HCT116 (cell line): ENCODE measurements at regions not wholly inside any gene's neighbourhood (a gene's known extent, or its start where the extent isn't known, plus 50 kb on each side); places are given as distances from the start of the nearest gene placed in this dataset.

Experiments used
- ATAC-seq: fragments of 200-7000 bp; cut with Tn5 transposase; 2 replicates; pipeline ENCODE4 v1.9.1; 2020; ENCODE audit warnings: mild to moderate bottlenecking, moderate library complexity
- BruUV-seq: library from RNA; stranded (reverse); fragments of 400-500 nt; replicated peaks from 2 replicates; lab custom pipeline; 2021; lab: Mats Ljungman, UMichigan
- CTCF ChIA-PET: fragments of 300-600 bp; sonication (Branson Sonifier 250); formaldehyde crosslinking; loops from one replicate; lab custom pipeline; 2021; ENCODE audit warnings: antibody characterized with exemption; lab: Charles Lee
- POLR2A ChIA-PET: fragments of 300-600, 350-600 bp; sonication (Branson Sonifier 250); formaldehyde crosslinking; loops from one replicate; lab custom pipeline; 2021; ENCODE audit warnings: antibody characterized with exemption; lab: Charles Lee
- RAD21 ChIA-PET, 2 experiments: fragments of 300-600 bp; sonication (Branson Sonifier 250); formaldehyde crosslinking; loops; one replicate each; lab custom pipeline; 2023; ENCODE audit warnings: low total read pairs in 2 of 2; ENCODE audit not compliant: uncharacterized antibody in 2 of 2, unreplicated experiment in 2 of 2, low non-redundant PET in 1 of 2; lab: Charles Lee
- DNase-seq: peaks from one replicate; pipeline ENCODE4 v3.0.0-alpha.2; 2010; ENCODE audit warnings: low read depth, low spot score
- H2AFZ ChIP-seq: fragments of 200-600 bp; shearing (Covaris generic), sonication (generic); 2 replicates; pipeline ENCODE4 v1.6.1; 2017; ENCODE audit warnings: low read depth, mixed run types, mixed read lengths, antibody characterized with exemption, low read length; ENCODE audit not compliant: poor library complexity, severe bottlenecking
- H3K27ac ChIP-seq: 2 replicates; pipeline ENCODE4 v1.5.1; 2012; ENCODE audit warnings: low read depth, low read length
- H3K27me3 ChIP-seq: fragments of 200-600 bp; sonication (generic); 2 replicates; pipeline ENCODE4 v1.6.1; 2016; ENCODE audit warnings: mixed run types, low read length, mixed read lengths; ENCODE audit not compliant: insufficient read depth
- H3K36me3 ChIP-seq, 2 experiments: fragments of 200-500 bp in 1 of 2; fragments of 200-600 bp in 1 of 2; sonication (Bioruptor generic) in 1 of 2; sonication (generic) in 1 of 2; 2 replicates each; pipeline versions ENCODE4 v1.5.1 to v1.6.1; 2014 to 2016; ENCODE audit warnings: low read length in 2 of 2, inconsistent platforms in 1 of 2, mixed read lengths in 1 of 2, mixed run types in 1 of 2; ENCODE audit not compliant: insufficient read depth in 2 of 2, control insufficient read depth in 1 of 2
- H3K4me1 ChIP-seq, 2 experiments: fragments of 200-600 bp in 1 of 2; sonication (generic) in 1 of 2; 2 replicates each; pipeline versions ENCODE4 v1.5.1 to v1.6.1; 2012 to 2017; ENCODE audit warnings: low read length in 2 of 2, inconsistent platforms in 1 of 2, mild to moderate bottlenecking in 1 of 2, mixed read lengths in 1 of 2, mixed run types in 1 of 2, moderate library complexity in 1 of 2; ENCODE audit not compliant: insufficient read depth in 2 of 2, control insufficient read depth in 1 of 2
- H3K4me2 ChIP-seq: fragments of 200-600 bp; sonication (generic); 2 replicates; pipeline ENCODE4 v1.6.1; 2017; ENCODE audit warnings: mixed run types, low read length, mixed read lengths
- H3K4me3 ChIP-seq, 2 experiments: fragments of 200-600 bp in 1 of 2; sonication (generic) in 1 of 2; replicated peaks in 1 of 2; 2 replicates each; pipeline ENCODE4 v1.5.1; 2011 to 2016; ENCODE audit warnings: low read length in 2 of 2, control low read depth in 1 of 2, low read depth in 1 of 2, mild to moderate bottlenecking in 1 of 2, mixed read lengths in 1 of 2, mixed run types in 1 of 2
- H3K79me2 ChIP-seq: fragments of 200-600 bp; sonication (generic); 2 replicates; pipeline ENCODE4 v1.6.1; 2017; ENCODE audit warnings: mild to moderate bottlenecking, mixed run types, low read length, moderate library complexity, mixed read lengths; ENCODE audit not compliant: insufficient read depth
- H3K9ac ChIP-seq: fragments of 200-600 bp; sonication (generic); 2 replicates; pipeline ENCODE4 v1.6.1; 2016; ENCODE audit warnings: low read length, mixed read lengths
- H3K9me2 ChIP-seq: fragments of 200-600 bp; sonication (generic), shearing (Covaris generic); 2 replicates; pipeline ENCODE4 v1.6.1; 2017; ENCODE audit warnings: mixed run types, mild to moderate bottlenecking, moderate library complexity; ENCODE audit not compliant: insufficient read depth
- H3K9me3 ChIP-seq, 2 experiments: fragments of 200-500 bp in 1 of 2; fragments of 200-600 bp in 1 of 2; sonication (Bioruptor generic) in 1 of 2; sonication (generic) in 1 of 2; 2 replicates each; pipeline ENCODE4 v1.6.1; 2014 to 2017; ENCODE audit warnings: low read length in 2 of 2, mixed read lengths in 2 of 2, inconsistent platforms in 1 of 2, low read depth in 1 of 2, mild to moderate bottlenecking in 1 of 2, mixed run types in 1 of 2, moderate library complexity in 1 of 2; ENCODE audit not compliant: control insufficient read depth in 1 of 2, insufficient read depth in 1 of 2
- H4K20me1 ChIP-seq: fragments of 200-600 bp; sonication (generic), shearing (Covaris generic); 2 replicates; pipeline ENCODE4 v1.6.1; 2017; ENCODE audit warnings: mixed run types, mild to moderate bottlenecking, moderate library complexity; ENCODE audit not compliant: insufficient read depth
- CEBPB ChIP-seq: IDR thresholded peaks from 2 replicates; pipeline ENCODE4 v1.6.1; 2012; ENCODE audit warnings: low read depth
- CTCF ChIP-seq, 3 experiments: fragments of 200-600 bp in 1 of 3; sonication (generic) in 1 of 3; IDR thresholded peaks in 2 of 3; conservative IDR thresholded peaks in 1 of 3; 2 replicates each; pipeline ENCODE4 v1.5.1; 2012 to 2017; ENCODE audit warnings: low read depth in 2 of 3, low read length in 2 of 3, antibody characterized with exemption in 1 of 3, borderline replicate concordance in 1 of 3, control low read depth in 1 of 3, mild to moderate bottlenecking in 1 of 3, mixed read lengths in 1 of 3, mixed run types in 1 of 3, moderate library complexity in 1 of 3; ENCODE audit not compliant: insufficient read depth in 1 of 3
- EGR1 ChIP-seq: IDR thresholded peaks from 2 replicates; pipeline ENCODE4 v1.6.1; 2012; ENCODE audit warnings: low read depth
- ELF1 ChIP-seq: IDR thresholded peaks from 2 replicates; pipeline ENCODE4 v1.6.1; 2012; ENCODE audit warnings: low read depth, borderline replicate concordance
- EZH2 ChIP-seq: fragments of 200-600 bp; sonication (generic); IDR thresholded peaks from 2 replicates; pipeline ENCODE4 v1.6.1; 2017; ENCODE audit warnings: antibody characterized with exemption, mixed run types
- EZH2phosphoT487 ChIP-seq: fragments of 200-600 bp; IDR thresholded peaks from 2 replicates; pipeline ENCODE4 v1.6.1; 2018; ENCODE audit warnings: antibody characterized with exemption, borderline replicate concordance
- FOSL1 ChIP-seq: IDR thresholded peaks from 2 replicates; pipeline ENCODE4 v1.6.1; 2012; ENCODE audit warnings: low read depth
- MAX ChIP-seq: IDR thresholded peaks from 2 replicates; pipeline ENCODE4 v1.6.1; 2012
- POLR2A ChIP-seq: IDR thresholded peaks from 2 replicates; pipeline ENCODE4 v1.7.0; 2011; ENCODE audit warnings: borderline replicate concordance; ENCODE audit not compliant: insufficient read depth, insufficient read length; ENCODE audit errors: extremely low read depth
- RAD21 ChIP-seq: IDR thresholded peaks from 2 replicates; pipeline ENCODE4 v1.6.1; 2012; ENCODE audit warnings: low read depth, mild to moderate bottlenecking
- REST ChIP-seq: IDR thresholded peaks from 2 replicates; pipeline ENCODE4 v1.6.1; 2012; ENCODE audit warnings: low read depth
- SRF ChIP-seq: IDR thresholded peaks from 2 replicates; pipeline ENCODE4 v1.6.1; 2012; ENCODE audit warnings: low read depth
- TCF7L2 ChIP-seq: IDR thresholded peaks from 2 replicates; pipeline ENCODE4 v1.7.0; 2011; ENCODE audit warnings: borderline replicate concordance, inconsistent platforms; ENCODE audit not compliant: insufficient read depth, insufficient read length; ENCODE audit errors: extremely low read depth
- YY1 ChIP-seq: IDR thresholded peaks from 2 replicates; pipeline ENCODE4 v1.6.1; 2011; ENCODE audit warnings: low read length, low read depth, moderate library complexity, mild to moderate bottlenecking; ENCODE audit not compliant: insufficient replicate concordance; ENCODE audit errors: extremely low read depth
- ZNF274 ChIP-seq: fragments of 200-500 bp; sonication (Bioruptor generic); IDR thresholded peaks from 2 replicates; pipeline ENCODE4 v1.6.1; 2014; ENCODE audit warnings: mild to moderate bottlenecking, low read depth, low read length, inconsistent platforms
- intact Hi-C: fragments of 100-400 bp; cut with micrococcal nuclease; formaldehyde crosslinking; loops from 2 replicates; pipeline ENCODE4 v1.10.0; 2022

GRCh38 chr20:53856300-53857295 lies 213.8 kb downstream of the BCAS1 start:
- ATAC-seq (no peak), DNase-seq (no peak)
- Histone ChIP-seq H3K4me2 (no peak overlapping the region), H3K27me3 (no peaks in the 10 kb centered on the region), H3K9me2 (no peaks in the 10 kb centered on the region), H3K79me2 (no peaks in the 10 kb centered on the region), H3K9me3 (no peaks in the 10 kb centered on the region), H3K27ac (no peak overlapping the region), H3K4me1 (peaks cover 6 to 9% of the 10 kb centered on the region in 2 experiments), H2AFZ (no peak overlapping the region), H4K20me1 (no peaks in the 10 kb centered on the region), H3K4me3 (no peak overlapping the region), H3K9ac (no peak overlapping the region), H3K36me3 (no peaks in the 10 kb centered on the region)
- intact Hi-C loops, result no loop called here
- CTCF ChIA-PET, result no interaction called here
- POLR2A ChIA-PET, result interaction anchor here (0.6 kb wide), 1 partner anchor 242 kb away, joined by 4 read pairs; no protein-coding TSS in a partner anchor
- no TSS peak for BruUV-seq
- RAD21 ChIA-PET, result no interaction called here
- no peak for TF ChIP-seq REST
- TF ChIP-seq RAD21, result no peak
- no peak for TF ChIP-seq TCF7L2
- TF ChIP-seq ELF1, result no peak
- TF ChIP-seq SRF, result no peak
- no peak for TF ChIP-seq FOSL1
- no peak for TF ChIP-seq EZH2
- TF ChIP-seq CTCF (IDR thresholded peaks at IDR 0.05 in 2 of 3, conservative IDR thresholded peaks at IDR 0.05 in 1 of 3; ENCODE audit: borderline replicate concordance in 1 of 3, insufficient read depth in 1 of 3, low read depth in 2 of 3, low read length in 2 of 3), result no peak
- no peak for TF ChIP-seq ZNF274
- no peak for TF ChIP-seq POLR2A
- TF ChIP-seq CEBPB, result no peak
- TF ChIP-seq YY1, result no peak
- TF ChIP-seq EZH2phosphoT487, result no peak
- no peak for TF ChIP-seq MAX
- no peak for TF ChIP-seq EGR1
